Ecto neural progenitor cell (in vitro differentiated cells): ENCODE measurements at regions not wholly inside any gene's neighbourhood (a gene's known extent, or its start where the extent isn't known, plus 50 kb on each side); places are given as distances from the start of the nearest gene placed in this dataset.

Experiments used
- DNase-seq: peaks from one replicate; pipeline ENCODE4 v3.0.0-alpha.2; 2018; ENCODE audit warnings: low spot score

DNA sequence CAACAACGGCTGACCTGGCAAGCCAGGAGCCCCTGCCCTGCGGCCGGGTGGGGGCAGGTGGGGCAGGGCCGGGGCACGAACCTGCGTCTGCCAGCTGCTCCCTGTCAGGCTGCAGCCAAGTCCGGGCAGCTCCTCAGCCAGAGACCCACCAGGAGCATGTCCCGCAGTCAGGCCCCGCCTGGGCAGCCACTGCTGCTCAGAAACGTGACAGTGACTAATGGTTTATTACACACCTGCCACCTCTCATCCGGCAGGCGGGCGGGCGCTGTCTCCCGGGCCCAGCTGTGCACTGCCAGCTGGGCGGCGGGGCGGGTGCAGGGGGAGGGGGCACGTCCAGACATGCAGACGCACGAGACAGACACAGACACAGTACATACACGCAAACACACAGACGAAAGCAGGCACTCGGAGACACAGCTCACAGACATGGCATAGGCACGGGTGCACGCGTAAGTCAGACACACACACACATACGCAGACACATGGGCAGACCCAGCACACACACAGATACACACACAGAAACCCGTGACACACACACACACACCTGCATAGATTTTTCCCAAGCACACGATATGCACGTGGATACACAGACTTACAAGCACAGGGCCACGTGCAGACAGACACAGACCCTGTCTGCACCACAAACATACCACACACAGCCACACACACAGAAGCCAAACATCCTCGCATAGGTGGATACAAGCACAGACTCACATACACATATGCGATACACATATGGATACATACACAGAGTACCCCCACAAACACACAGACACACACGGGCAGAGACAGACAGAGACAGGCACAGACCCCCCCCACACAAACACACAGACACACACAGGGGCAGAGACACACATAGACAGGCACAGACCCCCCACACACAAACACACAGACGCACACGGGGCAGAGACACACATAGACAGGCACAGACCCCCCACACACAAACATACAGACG lies 248.3 kb upstream of the CIBAR2 start:
- no peak for DNase-seq

DNA sequence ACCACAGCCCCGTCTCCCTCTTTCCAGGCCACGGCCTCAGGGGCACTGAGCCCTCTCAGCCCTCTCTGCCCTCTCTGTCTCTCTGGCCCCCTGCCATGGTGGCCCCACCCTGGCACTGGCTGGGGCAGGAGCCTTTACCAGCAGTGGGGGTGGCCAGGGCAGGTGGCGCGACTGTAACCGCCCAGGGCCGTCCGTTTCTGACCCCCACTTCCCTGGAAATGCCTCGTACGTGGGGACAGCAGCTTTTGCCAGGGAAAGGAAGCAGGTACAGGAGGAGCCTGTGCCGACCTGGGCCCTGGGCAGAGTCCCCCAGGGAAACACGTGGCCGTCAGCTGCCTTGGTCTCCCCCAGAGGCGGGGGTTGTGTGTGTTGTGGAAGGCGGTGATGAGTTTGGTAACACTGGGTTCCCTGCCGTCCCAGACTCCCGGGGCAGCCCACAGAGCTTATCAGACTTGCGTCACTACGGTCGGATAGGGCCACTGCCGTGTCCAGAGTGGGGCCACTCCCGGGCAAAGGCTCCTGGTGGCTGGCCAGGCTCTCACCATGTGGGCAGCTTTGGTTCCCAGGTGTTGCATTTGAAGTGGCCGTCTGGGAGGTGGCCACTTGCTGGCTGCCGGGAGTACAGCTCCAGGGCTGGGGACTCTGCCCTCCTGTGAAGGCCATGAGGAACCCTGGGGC lies 249.3 kb upstream of the CIBAR2 start:
- DNase-seq: no peak

DNA sequence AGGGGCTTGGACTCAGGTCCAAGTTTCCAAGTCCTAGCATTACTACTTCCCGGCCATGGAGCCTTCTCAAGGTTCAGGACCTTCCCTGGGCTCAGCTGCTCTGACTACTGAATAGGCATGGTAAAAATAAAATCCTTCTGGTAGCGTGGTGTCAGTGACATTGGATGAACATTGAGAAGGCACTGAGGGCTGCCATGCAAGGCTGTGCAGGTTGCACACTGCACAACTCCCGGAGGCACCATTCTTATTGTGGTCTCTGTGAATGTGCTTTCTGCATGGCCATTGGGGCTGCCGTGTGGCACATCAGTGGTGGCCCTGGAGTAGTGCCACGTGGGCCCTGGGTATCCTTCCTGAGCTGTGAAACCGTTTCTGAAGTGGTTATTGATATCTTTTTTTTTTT lies 250.2 kb upstream of the CIBAR2 start:
- no peak for DNase-seq

DNA sequence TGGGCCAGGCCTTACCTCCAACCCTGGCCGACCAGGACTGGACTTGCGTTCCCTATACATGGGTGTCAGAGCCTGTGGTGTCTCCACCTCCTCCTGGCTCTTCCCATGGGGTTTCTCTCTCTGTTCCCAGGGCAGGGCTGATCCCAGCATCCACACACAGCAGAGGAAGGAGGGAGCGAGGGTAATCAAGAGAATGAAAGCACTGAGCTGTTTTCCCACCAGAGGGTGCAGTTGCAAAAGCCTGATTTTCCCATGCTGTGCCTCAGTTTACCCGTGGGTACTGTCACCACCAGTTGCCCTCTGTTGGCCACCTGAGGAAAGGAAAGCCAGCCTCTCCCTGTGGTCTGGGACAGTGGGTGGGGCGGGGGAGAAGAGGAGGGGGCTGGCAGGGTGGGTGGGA lies 249.7 kb upstream of the GSE1 start:
- no peak for DNase-seq

DNA sequence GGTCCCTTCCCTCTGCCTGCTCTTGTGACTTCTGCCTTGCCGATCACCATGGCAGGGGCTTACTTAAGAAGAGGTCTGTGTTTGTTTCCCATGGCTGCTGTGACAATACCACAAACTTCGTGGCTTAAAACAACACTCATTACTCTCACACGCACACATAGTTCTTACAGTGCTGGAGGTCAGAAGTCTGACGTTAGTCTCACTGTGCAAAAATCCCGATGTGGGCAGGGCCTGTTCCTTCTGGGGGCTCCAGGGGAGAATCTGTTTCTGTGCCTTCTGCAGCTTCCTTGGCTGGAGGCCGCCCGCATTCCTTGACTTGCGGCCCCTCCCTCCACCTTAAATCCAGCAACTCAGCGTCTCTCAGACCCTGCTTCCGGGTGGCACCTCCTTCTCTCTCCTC lies 249.2 kb upstream of the GSE1 start:
- no peak for DNase-seq

DNA sequence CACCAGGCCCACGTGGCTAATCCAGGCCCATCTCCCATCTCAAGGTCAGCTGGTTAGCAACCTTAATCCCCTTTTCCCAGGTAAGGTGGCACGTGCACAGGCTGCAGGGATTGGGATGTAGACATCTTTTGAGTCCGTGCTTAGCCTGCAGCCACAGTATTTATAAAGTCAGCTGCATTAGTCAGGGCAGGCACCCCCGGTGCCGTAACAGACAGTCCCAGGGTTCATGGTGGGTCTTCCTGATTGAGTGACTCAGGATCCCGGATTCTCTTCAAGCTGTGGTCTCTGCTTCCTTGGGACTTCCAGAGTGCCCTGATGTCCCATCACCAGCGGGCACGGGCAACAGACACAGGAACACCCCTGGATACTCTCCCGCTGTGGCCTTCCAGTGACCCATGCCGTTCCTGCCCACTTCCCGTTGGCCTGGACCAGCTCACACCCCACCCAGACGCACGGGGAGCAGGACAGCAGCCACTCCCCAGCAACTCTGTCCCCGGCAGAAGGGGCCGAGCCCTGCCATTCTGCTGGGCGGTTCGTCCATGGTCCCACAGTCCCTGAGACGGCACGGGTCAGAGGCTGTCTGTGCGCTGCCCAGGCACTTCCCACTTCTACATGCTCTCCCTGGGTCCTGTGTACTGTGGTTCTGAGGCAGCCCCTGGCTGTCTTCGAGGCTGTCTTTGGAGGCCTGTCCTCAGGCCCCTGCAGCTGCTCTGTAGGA lies 248.6 kb upstream of the GSE1 start:
- no peak for DNase-seq

DNA sequence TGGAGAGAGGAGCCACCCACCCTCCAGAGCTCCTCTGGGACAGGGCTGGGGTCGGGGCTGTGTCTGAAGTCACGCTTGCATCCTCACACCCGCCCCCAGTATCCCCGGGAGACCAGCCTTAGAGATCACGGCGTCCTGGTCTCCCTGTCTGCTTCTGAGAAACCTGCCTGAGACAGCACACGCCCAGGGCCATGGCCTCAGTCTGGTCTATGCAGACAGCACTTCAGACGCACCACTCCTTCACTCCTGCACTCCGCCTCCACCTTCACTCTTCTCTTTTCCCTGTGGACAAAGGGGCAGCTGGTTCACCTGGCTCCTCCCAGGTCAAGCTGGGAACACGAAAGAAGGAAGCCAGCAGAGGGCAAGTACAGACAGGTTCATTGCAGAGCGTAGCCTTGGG lies 248.0 kb upstream of the GSE1 start:
- no peak for DNase-seq

DNA sequence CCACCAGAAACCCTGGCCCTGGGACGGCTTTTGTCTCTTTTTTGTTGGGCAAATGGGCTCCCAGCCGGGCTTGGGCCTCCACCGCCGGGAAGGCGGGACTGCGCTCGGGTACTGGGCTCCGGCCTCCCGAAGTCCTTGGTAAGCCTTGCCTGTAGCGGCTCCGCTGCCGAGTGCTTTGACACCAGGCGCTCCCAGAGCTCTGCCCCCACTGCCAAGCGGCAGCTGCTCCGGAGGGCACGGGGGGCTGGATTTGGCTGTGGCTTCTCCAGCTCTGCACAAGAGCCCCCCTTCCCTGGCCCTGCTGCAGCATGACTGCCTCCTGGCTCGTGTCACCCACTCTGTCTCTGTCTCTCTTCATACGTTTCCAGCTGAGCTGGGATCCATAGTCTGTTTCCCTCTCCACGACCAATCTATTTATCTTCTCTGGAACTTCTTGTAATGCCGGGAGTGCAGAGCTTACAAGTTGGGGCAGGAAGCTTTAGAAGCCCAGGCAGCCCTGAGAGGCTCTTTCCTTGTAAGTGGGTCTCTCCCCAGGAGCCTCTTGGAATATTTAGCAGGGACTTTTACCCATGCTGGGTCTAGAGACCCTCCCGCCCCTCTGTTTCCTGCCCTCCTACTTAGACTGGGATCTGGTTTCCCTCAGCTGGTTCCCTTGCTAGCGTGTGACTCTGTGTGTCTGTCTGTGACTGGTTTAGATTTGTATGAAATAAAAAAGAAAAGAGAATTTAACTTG lies 246.9 kb upstream of the GSE1 start:
- DNase-seq: no peak

DNA sequence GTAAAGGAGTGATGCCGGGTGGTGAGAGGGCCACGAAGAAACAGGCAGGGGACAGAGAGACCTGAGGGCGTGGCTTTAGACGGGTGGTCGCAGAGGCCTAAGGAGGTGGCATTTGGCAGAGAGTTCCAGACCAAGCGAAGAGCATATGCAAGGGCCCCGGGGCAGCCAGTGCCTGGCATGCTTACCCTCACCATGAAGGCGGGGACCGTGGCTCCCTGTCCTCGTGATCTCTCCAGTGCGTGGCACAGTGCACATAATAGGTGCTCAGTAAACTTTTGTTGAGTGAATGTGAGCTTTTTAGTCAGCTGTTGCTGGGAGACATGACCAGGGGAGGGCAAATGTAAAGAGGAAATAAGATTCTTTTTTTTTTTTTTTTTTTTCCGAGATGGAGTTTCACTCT lies 245.6 kb upstream of the GSE1 start:
- no peak for DNase-seq

DNA sequence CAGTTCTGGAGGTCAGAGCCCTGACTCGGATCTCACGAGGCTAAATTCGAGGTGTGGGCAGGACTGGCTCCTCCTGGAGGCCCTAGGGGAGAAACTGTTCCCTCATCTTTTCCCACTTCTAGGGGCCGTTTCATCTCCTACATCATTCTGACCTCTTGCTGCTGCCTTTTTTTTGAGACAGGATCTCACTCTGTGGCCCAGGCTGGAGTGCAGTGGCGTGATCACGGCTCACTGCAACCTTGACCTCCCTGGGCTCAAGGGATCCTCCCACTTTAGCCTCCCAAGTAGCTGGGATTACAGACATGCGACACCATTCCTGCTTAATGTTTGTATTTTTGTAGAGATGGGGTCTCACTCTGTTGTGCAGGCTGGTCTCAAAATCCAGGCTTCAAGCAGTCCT lies 244.1 kb upstream of the GSE1 start:
- DNase-seq: no peak

DNA sequence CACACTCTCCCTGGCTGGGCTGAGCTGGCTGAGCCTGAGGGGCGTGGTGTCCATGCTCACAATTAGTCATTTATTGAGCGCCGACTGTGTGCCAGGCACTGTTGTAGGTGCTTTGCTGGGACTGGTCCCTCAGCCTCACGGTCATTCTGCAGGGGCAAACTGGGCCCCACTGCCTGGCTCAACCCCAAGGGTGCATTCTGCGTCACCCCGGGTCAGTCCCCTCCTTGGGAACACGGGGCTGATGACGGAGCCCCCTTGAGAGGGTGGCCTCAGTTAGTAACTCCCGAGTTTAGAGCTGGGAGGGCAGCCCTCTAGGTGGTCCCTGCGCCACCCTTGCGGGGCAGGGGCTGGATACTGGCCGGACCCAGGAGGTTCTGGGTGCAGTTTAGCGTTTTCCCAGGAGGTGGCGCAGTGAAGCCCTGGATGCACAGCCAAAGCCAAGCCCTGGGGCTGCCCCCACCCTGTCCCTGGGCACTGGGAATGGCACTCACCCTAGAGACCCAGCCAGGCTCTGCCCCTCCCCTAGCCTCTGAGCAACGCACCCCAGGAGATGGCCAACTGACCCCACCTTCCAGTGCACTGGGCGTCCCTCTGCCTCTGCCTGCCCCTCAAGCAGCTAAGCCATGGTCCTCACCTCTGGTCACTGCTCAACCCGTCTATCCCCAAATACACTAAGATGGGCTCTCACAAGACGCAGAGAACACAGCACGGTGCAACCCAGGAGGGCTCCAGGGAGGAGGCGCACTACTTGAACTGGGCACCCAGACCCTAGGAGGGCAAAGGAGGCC lies 243.2 kb upstream of the GSE1 start:
- DNase-seq: peak; percentile 79

DNA sequence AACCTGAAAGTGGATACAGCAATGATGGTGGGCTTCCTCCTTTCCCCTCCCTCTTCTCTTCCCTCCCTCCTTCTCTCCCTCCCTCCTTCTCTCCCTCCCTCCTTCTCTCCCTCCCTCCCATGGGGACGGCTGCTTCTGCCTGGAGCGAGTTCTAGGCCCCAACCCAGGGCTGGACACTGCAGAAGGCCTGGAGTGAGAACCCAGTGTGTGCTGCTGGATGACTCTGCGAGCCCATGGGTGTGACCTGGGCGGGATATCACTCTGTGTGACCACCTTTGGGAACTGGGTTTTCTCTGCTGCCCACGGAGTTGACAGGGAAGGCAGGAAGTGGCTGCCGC lies 242.6 kb upstream of the GSE1 start:
- no peak for DNase-seq

DNA sequence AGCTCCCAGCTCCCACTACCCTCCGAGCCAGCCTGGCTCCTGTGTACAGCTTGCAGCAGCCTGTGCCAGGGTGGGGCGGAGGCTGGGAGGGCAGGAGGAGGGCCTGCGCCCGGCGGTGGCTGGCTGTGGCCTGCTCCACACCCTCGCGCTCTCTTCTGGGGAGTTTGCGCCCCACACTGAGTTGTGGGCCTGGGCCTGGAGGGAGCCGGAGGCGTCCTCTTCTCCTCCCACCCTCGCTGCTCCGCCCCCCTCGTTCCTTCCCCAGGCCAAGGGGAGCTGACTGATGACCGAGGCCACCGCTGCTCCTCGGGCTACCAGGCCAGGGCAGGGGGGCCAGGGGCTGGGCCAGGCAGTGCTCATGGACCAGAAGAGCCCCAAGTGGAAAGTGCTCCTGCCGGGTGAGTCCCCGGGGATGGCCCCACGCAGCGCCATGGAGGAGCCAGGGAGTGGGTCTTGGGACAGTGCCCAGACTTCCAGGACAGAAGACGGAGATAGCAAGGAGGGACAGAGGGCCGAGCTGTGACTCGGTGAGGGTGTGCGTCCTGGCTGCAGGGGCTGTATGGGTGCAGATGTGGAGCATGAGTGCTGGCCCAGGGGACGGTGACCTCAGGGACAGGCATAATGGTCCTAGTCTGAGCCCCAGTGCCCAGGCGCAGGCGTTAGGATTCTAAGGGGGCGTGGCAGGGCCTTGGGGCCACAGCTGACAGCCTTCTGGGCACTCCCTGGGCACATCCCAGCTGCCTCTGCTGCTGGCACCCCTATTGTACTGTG lies 242.1 kb upstream of the GSE1 start:
- no peak for DNase-seq

DNA sequence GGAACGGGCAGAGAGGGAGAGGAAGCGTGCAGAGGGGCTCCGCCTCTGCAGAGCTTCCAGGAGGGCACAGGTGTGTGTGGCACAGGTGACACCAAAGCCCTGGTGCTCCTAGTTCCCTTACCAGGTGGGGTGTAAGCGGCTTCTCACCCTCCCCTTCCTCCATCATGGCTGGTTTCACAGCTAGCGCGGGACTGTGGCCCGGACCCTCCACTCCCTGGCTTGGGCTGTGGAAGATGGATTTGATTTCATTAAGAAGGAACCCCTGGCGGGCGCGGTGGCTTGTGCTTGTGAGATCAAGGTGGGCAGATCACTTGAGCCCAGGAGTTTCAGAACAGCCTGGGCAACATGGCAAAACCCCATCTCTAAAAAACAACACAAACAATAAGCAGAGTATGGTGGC lies 241.2 kb upstream of the GSE1 start:
- no peak for DNase-seq

DNA sequence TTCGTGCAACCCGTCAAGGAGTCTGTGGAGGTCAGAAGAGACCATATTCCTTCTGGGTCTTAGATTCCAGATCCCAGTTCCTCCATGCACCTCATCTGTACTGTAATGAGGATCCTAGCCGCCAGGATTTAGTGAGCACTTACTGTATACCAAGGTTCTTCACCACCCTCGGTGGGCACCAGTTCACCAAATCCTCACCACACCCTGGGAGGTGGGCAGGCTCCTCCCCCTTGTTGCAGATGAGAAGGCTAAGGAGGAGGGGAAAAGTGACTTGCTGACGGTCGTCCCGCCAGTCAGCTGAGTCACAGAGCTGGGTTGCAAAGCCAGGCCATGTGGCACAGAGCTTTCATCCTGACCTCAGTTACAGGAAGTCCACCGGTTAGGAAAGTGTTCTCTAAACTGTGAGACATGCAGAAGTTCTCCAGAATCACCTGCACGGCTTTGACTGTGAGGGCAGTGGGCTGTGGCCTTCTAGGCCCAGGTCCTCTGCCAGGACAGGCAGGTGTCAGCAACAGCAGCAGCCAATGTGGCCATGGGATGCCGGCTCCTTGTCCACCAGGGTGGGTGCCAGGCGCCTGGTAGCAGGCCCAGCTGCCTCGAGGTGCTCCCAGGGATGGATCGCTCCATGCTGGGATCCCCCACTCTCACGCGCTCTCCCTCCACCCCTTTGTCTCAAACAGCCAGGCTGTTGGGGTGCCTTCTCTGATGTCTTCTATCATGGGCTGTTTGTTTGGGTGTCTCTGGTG lies 240.3 kb upstream of the GSE1 start:
- no peak for DNase-seq

DNA sequence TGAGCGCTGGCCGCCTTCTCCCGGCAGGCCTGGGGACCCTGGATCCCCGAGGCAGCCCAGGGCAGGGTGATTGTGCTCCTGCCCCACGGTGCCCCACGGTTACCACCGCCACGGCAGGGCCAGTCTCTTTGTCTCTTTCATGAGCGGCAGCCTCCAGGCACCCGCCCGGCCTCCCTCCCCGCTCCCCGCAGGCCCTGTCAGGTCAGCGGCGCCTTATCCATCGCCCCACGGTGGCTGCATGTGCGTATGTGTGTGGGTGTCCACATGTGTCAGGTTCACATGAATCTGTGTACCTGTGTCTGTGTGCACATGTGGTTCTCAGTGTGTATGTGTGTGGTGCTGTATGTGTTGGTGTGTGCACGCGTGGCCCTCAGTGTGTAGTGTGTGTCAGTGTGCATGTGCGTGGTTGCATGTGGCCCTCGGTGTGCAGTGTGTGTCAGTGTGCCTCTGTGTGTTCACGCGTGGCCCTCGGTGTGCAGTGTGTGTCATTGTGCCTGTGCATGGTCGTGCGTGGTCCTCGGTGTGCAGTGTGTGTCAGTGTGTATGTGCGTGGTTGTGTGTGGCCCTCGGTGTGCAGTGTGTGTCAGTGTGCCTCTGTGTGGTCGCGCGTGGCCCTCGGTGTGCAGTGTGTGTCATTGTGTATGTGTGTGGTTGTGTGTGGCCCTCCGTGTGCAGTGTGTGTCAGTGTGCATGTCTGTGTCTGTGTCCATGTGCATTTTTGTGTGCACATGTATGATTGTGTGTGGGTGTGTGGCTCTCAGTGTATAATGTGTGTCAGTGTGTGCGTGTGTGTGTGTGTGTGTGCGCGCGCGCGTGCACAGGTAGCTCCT lies 239.2 kb upstream of the GSE1 start:
- no peak for DNase-seq

DNA sequence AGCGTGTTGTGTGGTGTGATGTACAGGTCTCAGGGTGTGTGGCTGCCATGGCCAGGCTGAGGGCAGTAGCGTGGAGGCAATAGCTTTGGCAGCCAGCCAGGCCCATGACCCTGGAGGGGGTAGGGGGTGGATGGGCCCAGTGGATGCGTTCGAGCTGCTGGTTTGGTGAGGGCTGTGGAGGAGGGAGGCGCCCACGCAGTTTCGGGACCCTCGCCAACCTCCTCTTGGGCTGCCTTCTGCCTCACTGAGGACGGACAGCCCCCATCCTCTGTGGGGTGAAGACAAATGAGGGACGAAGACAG lies 238.6 kb upstream of the GSE1 start:
- DNase-seq: no peak

DNA sequence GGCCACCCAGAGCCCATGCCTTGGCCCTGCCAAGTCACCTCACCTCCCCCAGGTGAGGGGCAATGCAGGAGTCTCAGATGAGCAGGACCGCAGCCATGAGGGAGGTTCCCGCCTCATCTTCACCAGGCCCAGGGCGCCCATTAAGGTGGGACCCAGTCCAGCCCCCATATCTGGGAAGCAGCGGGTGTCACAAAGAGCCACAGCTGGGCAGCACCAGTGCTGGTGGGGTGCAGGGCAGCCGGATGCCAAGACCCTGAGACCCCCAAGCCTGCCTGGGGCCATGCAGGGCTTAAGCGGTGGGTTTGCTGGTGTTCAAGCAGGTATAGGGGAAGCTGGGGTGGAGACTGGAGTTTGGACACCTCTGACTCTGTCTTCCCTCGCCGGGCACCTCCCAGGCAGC lies 237.8 kb upstream of the GSE1 start:
- DNase-seq: no peak
